ENCODE measurements at regions not wholly inside any gene's neighbourhood (a gene's known extent, or its start where the extent isn't known, plus 50 kb on each side); places are given as distances from the start of the nearest gene placed in this dataset.
"Not testable (repeated sequence)": the region's sequence is repeated elsewhere in the genome, so short reads cannot be mapped to it uniquely, and the experiment has no call there.

DNA sequence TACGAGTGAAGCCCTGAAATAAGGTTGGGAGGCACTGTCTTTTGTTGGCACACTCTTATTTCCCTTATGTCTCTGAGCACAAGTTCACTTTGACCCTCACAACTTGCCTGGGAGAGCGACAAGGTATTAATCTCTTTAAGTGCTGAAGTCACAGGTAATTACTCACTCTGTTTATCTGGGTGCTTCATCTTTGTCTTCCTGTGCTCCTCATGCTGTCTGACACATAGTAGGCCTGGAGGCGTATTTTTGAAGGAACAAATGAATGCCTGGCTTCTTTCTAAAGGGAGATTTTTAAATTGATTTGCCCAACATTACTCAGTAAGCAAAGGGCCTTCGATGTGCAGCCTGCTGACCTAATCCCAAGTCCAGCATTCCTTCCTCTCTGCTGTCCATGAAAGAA, 507.1 kb upstream of the TNP1 start:
- no peak for DNase-seq (ENCODE audit: low spot score)

DNA sequence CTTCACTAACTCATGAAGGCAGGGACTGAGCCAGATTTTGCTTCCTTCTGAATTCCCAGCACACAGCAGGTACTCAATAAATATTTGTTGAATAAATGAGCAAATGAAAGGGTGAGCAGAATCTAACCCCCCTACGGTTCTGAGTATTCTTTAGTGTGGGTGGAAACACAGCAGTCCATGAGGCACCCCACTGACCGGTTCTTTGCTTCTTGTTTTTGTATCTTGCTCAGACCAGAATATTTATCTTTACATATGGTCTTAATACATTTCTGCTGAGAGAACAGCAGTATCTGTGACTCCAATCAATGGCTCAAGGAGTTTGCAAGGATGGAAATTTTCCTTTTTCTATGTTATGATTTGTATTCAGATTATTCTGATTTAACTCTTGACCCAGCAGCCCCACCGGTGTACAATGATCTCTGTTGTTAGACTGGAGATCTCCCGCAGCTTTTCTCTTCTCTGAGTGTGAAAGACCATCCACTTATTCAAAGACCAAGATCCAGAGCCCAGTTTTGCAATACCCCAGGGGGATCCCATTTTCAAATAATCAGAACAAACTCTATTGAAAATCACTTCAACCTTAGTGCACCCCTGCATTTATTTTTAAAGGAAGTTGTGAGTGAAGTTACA, 506.5 kb upstream of the TNP1 start:
- no peak for DNase-seq (ENCODE audit: low spot score)

DNA sequence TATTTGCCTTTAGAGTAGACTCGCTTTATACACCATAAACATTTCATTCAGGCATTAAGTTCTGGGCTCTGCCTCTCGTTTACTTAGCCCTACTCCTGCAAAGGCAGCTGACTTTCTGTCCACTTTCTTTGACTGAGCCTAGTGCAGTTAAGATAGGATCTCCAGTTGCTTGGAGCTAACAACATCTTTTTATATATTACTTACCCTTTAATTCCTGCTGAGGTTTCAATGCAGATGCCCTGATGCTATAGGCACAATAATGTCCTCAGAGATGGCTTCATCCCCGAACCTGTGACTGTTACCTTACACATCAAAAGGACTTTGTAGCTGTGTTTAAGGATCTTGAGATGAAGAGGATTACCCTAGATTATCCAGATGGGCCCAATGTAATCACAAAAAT, 505.8 kb upstream of the TNP1 start:
- no peak for DNase-seq (ENCODE audit: low spot score)

DNA sequence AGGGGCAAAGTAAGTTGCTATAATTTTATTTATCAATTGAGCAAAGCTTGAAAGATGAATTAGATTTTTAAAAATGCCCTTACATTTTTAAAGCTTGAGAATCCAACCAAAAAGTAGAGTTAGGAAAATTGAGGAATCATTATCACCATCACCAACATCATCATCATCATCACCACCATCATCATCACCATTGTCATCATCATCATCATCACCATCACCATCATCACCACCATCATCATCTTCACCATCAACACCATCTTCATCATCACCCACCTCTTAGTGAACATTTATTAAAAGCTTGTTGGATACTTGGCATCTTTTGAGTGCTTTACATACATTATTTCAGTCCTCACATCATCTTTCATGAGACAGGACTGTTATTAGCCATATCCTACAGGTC, 504.4 kb upstream of the TNP1 start:
- no peak for DNase-seq (ENCODE audit: low spot score)

DNA sequence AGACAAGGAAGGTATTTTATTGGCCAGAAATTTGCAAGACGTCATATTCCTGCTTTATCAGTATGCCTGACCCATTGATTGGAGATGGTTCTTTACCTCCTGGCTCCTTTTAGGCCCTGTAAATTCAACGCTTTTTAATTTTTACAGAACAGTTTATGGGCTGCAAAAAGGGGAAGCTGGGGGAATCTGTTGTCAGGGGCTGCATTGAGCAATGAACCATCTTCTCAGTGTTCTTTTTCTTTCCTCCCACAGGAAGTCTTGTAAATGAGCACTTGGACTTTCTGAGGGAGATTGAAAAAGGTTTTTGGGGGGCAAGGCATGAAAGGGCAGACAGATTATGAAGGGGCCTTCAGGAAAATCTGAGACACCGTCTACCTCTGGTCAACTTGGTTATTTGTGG, 503.6 kb upstream of the TNP1 start:
- DNase-seq (ENCODE audit: low spot score), result no peak

DNA sequence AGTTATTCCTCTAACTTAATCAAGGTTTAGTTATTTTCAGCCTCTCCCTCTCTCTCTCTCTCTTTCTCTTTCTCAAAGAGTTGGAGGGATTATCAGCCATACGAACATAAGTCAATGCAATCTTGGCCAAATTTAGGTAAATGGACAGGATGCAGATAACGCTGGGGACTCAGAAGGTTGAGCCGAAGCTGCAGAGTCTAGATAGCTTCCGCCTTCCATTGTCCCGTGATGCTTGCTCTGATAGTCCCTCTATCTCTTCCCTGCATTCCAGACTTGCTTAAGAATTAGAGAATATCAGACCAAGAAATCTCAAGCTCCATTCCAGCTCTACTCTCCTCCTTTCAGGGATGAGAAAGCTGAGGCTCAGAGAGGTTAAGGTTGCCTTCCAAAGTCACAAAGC, 502.8 kb upstream of the TNP1 start:
- DNase-seq (ENCODE audit: low spot score), result no peak

DNA sequence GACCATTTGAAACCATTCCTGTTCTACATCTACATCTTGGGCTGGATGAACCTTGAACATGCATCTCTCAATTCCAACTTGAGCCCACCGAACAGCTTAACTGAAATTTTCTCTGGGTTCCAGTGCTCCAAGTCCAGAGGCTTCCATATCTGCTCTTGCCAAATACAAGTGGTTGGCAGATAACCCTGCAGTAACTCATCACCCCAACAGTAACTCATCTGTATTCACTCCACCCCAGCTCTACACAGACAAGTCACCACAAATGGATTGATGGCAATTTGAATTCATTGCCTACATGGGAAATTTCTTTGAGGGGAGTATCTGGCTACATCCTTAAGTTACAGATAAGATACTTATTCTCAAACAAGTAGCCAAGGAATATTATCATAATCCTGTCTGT, 502.4 kb upstream of the TNP1 start:
- no peak for DNase-seq (ENCODE audit: low spot score)

DNA sequence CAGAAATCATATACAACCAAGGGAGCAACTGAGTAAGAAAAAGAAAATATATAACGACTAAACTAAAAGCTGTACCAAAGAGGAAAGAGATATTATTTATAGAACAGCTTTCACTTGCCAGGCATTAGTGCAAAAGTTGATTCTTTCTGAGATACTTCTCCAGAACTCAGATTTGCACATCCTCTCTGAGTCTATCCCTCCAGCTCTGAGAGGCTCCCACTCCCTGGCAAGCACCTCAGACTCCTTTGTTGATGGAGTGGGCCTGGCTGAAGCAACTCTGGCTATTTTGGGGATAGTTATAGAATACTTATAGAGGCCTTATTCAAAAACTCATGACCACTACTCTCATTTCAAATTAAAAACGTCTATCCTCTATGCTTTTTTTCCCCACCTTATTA, 501.6 kb upstream of the TNP1 start:
- no peak for DNase-seq (ENCODE audit: low spot score)

DNA sequence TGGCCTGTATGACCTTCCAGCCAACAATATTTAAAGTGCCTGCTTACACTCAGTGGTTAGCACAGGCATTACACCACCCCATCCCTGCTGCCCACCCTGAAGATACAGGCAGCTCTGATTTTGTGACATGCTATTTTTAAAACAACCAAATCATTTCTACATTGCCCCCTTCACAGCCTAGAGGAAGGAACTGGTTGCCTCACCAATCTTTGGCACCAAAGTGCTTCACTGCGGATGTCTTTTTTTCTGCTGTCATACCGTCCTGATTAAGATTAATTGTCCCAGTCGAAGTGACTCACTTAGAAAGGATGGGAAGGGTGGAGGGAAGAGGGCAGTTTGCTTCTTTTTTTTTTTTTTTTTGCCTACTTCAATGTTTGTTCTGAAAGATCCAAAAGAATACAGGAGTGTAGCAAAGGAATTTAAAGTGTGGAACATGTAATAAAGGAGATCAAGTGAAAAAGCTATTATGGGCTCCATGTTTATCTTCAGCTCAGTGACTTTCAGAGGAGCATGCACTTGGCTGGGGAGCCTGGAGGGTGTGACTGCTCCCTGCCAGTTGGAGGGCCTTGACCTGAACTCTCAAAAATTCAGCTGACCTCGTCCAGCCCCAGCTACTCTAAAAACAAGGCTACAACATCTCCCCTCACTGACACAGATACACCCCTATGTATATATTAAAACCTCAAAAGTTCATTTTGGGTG, 501.1 kb upstream of the TNP1 start:
- DNase-seq (ENCODE audit: low spot score), result no peak

DNA sequence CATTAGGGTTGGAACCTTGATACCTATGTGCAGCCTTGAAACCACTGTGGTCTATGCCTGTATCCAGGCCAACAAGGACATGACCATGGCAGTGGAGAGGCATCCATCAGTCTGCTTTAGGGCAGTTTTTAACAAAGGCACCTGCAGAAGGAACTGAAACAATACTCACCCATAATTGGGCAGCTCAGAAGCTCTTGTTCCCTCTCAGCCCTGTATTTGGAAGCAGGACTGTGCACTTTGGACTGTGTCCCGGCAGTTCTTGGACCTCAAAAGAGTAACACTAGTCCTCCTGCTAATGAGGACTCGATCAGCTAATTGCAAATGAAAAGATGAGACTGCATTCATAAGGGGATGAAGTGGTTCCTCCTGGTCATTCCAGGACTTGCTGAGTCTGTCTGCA, 500.2 kb upstream of the TNP1 start:
- no peak for DNase-seq (ENCODE audit: low spot score)

DNA sequence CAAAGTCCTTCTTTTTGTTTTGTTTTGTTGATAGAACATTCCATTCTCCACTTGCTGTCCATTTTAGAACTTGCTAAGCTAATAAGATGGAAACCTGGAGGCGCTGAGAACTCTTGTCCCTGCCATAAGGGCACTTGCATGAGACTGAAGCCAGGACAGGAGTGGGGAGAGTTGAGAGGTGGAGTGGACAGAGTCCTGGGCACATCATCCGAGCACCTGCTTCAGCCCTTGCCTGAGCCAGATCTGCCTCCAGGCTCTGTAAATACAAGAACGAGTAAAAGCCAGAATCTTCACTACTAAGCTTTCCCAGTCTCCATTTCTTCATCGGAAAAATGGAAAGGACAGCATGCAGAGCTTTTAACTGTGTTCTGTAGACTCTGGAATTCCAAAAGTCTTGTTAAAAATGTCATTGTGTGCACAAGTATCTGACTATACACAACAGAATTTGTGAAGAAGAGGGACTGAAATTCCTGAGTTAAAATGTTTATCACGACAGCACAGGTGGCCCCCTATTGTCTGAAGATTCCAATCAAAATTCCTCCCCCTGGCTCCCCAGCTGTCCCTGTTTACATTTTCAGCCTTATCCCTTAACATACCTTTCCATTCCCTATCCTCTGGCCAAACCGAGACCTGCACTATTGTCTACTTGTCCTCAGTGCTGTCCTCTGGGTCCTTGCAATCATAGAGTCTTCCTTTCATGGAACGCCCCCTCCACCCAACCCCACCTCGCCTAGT, 498.2 kb upstream of the TNP1 start:
- no peak for DNase-seq (ENCODE audit: low spot score)

DNA sequence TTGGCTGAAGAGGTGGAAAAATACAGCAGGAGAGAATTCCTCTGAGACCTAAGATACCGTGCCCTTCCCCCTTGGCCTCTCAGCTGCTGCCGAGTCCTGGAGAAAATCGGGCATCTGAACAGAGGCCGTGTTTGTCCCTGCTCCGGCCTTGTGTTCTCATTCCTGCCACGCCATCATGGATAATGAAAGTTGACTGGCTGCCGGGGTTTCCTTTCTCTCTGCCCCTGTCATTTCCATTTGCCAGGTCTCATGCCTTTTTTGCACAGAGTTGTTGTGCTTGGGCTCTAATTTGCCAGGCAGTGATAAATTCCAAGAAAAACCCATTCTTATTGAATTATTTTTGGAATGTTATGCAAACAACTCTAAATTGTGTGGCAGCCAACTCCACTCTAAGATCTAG, 496.9 kb upstream of the TNP1 start:
- DNase-seq (ENCODE audit: low spot score), result no peak

DNA sequence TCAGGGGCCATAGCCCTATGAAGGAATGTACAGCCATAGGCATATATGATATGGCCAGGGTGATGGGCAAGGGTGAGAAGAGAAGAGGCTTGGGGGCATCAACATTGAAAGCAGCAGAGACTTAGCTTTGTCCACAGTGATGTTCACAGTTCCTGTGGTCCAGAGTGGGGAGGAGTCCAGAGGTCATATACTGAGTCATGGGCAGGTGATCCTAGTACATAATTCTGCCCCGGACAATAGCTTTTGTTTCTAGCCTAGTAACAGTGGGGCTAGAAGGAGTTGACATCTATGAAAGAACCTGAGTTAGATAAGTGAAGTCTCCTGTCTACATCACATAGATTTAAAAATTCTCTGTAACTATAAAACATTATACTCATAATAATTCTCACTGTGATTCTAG, 496.3 kb upstream of the TNP1 start:
- no peak for DNase-seq (ENCODE audit: low spot score)

DNA sequence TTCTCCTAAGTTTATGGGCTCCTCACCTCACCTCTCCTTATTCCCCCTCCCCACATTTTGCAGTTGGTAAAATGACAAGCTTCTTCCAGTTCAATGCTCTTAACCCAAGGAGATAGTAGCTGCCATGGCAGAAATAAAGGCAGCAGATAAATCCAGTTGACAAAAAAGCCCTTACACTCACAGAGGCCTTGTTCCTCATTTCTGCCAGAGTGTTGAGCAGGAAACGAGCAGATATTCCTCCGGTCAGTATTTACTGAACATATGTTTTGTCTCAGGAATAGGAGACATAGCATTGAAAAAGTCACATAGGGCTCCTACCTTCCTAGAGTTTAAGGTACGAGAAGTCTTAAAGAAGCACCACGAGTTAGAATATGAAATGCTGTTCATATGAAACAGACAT, 493.7 kb upstream of the TNP1 start:
- no peak for DNase-seq (ENCODE audit: low spot score)

DNA sequence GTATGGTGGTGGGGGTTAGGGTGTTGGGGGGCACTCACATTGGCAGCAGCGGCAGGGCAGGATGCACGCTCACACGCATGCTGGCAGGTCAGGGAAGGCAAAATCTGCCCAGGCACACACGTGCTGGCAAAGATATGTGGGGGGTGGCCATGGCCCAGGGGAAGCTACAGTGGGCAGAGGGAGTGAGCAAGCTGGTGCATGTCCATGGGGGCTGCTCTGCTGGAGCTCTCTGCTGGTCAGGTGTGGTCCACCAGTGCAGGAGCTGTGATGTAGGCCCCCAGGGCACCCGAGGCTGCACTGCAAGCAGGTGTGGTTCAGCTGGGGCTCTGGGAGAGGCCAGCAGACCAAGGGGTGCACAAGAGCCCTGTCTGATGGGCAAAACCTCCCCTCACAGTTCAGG, 491.5 kb upstream of the TNP1 start:
- DNase-seq (ENCODE audit: low spot score), result no peak

DNA sequence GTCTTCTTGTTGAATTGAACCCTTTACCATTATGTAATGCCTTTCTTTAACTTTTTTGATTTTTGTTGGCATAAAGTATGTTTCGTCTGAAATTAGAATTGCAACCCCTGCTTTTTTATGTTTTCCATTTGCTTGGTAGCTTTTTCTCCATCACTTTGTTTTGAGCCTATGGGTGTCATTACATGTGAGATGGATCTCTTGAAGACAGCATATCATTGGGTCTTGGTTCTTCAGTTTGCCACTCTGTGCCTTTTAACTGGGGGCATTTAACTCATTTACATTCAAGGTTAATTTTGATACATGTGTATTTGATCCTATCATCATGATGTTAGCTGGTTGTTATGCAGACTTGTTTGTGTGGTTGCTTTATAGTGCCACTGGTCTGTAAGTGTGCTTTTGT, 489.4 kb upstream of the TNP1 start:
- no peak for DNase-seq (ENCODE audit: low spot score)

DNA sequence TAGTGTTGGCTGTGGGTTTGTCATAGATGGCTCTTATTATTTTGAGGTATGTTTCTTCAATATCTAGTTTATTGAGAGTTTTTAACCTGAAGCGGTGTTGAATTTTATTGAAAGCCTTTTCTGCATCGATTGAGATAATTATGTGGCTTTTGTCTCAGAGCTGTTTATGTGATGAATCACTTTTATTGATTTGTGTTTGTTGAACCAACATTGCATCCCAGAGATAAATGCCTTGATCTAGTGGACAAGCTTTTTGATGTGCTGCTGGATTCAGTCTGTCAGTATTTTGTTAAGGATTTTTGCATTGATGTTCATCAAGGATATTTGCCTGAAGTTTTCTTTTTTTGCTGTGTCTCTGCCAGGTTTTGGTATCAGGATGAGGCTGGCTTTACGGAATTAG, 487.8 kb upstream of the TNP1 start:
- DNase-seq (ENCODE audit: low spot score), result not testable (repeated sequence)

DNA sequence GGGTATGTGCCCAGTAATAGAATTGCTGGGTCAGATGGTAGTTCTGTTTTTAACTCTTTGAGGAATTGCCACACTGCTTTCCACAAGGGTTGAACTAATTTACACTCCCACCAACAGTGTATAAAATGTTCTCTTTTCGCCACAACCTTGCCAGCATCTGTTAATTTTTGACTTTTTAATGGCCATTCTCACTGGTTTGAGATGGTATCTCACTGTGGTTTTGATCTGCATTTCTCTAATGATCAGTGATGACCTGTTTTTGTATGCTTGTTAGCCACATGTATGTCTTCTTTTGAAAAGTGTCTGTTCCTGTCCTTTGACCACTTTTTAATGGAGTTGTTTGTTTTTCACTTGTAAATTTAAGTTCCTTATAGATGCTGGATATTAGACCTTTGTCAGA, 486.2 kb upstream of the TNP1 start:
- DNase-seq (ENCODE audit: low spot score), result not testable (repeated sequence)

DNA sequence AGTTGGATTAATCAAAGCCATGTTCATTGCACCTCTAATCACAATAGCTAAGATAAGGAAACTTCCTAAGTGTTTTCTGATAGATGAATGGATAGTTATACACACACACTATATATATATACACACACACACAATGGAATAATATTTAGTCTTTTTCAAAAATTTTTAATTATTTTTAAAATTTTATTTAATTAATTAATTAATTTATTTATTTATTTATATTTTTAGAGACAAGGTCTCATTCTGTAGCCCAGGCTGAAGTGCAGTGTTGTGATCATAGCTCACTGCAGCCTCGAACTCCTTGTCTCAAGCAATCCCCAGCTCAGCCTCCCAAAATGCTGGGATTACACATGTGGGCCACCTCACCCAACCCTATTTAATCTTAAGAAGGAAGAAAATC, 481.0 kb upstream of the TNP1 start:
- no peak for DNase-seq (ENCODE audit: low spot score)

DNA sequence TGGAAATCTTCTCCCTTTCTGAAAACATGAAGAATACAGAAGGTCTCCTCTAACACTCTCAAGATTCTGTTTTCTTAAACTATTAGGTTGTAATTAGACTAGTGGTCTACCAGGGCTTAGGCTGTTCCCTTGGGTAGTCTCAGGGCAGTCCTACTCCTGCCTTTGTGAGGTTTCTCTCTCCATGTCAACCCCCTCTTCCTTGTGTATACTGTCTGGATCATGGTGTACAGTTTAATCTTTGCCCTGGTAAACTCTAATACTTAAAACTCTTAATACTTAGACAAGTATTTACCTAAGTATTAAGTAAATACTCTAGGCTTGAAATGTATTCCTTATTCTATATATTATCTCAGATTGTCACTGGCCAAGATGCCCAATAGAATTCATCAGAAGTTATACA, 480.3 kb upstream of the TNP1 start:
- DNase-seq (ENCODE audit: low spot score), result no peak

DNA sequence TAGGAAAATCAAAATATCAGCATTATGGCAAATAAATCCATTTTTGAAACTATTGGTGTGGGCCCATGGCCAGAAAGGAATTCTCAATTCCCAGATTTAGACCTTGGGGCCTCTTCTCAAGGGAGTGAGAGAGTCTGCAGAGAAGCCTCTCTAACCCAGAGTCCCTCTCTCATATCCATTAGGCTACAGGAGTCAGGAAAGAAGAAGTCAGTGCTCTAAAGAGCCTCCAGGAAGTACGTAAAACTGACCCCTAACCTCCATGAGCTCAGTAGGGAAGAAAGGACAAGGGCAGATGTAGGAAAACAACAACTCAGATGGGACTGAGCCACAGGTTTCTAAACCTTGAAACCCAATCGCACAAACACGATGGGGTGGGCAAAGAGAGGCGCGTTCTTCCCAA, 479.9 kb upstream of the TNP1 start:
- DNase-seq (ENCODE audit: low spot score), result no peak

DNA sequence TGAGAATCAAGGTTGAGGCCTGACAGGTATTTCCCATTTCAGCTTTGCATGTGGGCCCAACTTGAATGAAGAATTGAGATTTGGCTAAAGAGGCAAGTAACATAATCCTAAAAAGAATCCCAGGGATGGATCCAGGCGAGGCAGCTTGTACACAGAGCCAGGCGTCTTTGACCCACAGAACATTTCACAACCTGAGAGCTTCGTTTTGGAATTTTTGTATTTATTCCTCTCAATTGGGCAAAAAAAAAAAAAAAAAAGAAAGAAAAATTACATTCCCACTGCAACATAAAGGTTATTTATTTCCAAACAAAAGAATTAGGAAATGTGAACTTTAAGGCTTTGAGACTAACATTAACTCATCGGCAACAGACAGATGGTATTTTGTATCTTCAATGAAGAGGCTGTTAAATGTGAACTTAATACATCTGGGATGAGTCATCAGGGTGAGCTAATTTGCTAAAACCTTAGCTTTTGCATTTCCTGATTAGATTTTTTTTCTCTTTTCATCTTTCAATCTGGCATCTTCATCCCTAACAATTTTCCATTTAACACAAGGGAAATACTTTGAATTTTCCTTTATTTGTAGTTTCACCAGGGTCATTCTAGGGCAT, 478.5 kb upstream of the TNP1 start:
- no peak for DNase-seq (ENCODE audit: low spot score)

DNA sequence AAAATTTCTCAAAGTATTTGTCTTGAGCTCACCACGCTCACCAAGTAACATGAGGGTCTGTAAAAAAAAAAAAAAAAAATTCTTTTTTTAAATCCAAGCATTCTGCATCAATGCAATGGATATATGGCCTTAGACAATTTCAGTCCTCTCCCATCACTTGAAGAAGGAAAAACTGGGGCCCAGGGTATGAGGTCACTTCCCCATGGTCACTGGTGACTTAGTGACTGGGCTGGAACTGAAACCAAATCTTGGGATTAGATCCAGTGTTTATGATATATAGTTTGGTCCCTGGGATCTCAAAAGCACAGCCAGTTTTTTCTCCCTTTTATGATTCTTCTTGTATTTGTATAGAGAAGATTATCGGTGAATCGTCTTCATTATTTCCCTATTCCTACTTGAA, 477.9 kb upstream of the TNP1 start:
- no peak for DNase-seq (ENCODE audit: low spot score)

All from activated CD4-positive, alpha-beta T cell treated with anti-CD3 and anti-CD28 coated beads, Interleukin-2, Interleukin-4, amounts not matched to agents 100 ng/mL and 50 ng/mL, durations not matched to agents 16 hours and 8 hours (primary cell).